Retinal pigment epithelial cell (primary cell): ENCODE measurements at regions not wholly inside any gene's neighbourhood (a gene's known extent, or its start where the extent isn't known, plus 50 kb on each side); places are given as distances from the start of the nearest gene placed in this dataset.

Experiments
- DNase-seq: peaks from one replicate; pipeline ENCODE4 v3.0.0-alpha.2; 2010; ENCODE audit warnings: low read depth
- H3K4me3 ChIP-seq: 2 replicates; pipeline ENCODE4 v1.5.1; 2011; ENCODE audit warnings: mild to moderate bottlenecking, low read length, control low read depth, moderate library complexity
- CTCF ChIP-seq: conservative IDR thresholded peaks from 2 replicates; pipeline ENCODE4 v1.5.1; 2011; ENCODE audit warnings: low read depth, low read length, control low read depth, inconsistent platforms

- H3K4me3 ChIP-seq: no peak overlapping the region
- DNase-seq: no peak
- no peak for TF ChIP-seq CTCF
Measured at GRCh38 chr6:132971676-132972075, 157.3 kb downstream of the RPS12 start.

- no peak for DNase-seq
- H3K4me3 ChIP-seq: no peak overlapping the region
- TF ChIP-seq CTCF: no peak
Measured at GRCh38 chr6:132972254-132972653, 157.9 kb downstream of the RPS12 start.

GRCh38 chr6:132972971-132973370 is 158.6 kb downstream of the RPS12 start:
- TF ChIP-seq CTCF: no peak
- DNase-seq: no peak
- no peak overlapping the region for H3K4me3 ChIP-seq

GRCh38 chr6:132973514-132973993 is 159.2 kb downstream of the RPS12 start:
- no peak for DNase-seq
- H3K4me3 ChIP-seq: no peak overlapping the region
- TF ChIP-seq CTCF: no peak

GRCh38 chr6:132974122-132974521 is 159.8 kb downstream of the RPS12 start:
- TF ChIP-seq CTCF: no peak
- H3K4me3 ChIP-seq: no peak overlapping the region
- no peak for DNase-seq

GRCh38 chr6:132977413-132977812 is 163.0 kb downstream of the RPS12 start:
- TF ChIP-seq CTCF: no peak
- DNase-seq: no peak
- no peak overlapping the region for H3K4me3 ChIP-seq

- no peak for TF ChIP-seq CTCF
- H3K4me3 ChIP-seq: no peak overlapping the region
- DNase-seq: no peak
Measured at GRCh38 chr6:132978685-132979084, 164.3 kb downstream of the RPS12 start.
